Erythroblast (primary cell): ENCODE measurements at regions not wholly inside any gene's neighbourhood (a gene's known extent, or its start where the extent isn't known, plus 50 kb on each side); places are given as distances from the start of the nearest gene placed in this dataset.

Experiments used
- GATA1 ChIP-seq: IDR thresholded peaks from 2 replicates; pipeline ENCODE4 v1.6.1; 2011; ENCODE audit warnings: low read depth, mild to moderate bottlenecking, control low read depth, low read length, moderate library complexity
- POLR2A ChIP-seq: IDR thresholded peaks from 2 replicates; pipeline ENCODE4 v1.6.1; 2011; ENCODE audit warnings: mild to moderate bottlenecking, low read length

- TF ChIP-seq POLR2A: no peak
- no peak for TF ChIP-seq GATA1
These were observed 783.6 kb upstream of the TSPY4 start for GRCh38 chrY:8553614-8554013.
